CD14-positive monocyte (primary cell): ENCODE measurements at regions not wholly inside any gene's neighbourhood (a gene's known extent, or its start where the extent isn't known, plus 50 kb on each side); places are given as distances from the start of the nearest gene placed in this dataset.

Experiments
- DNase-seq, 3 donors: peaks; one replicate each; pipeline ENCODE4 v3.0.0-alpha.2; 2011 to 2022
- H2AFZ ChIP-seq: 2 replicates; pipeline ENCODE4 v1.6.0; 2012; ENCODE audit warnings: mild to moderate bottlenecking, low read depth, low read length, inconsistent platforms; ENCODE audit not compliant: insufficient read depth, poor library complexity, severe bottlenecking
- H3K27ac ChIP-seq, 2 donors: 1 replicate in 1 of 2; 2 replicates in 1 of 2; pipeline ENCODE4 v1.5.1; 2012 to 2013; ENCODE audit warnings: low read length in 2 of 2, control low read depth in 1 of 2, inconsistent platforms in 1 of 2, low read depth in 1 of 2, mild to moderate bottlenecking in 1 of 2
- H3K27me3 ChIP-seq, 2 donors: one replicate each; pipeline versions ENCODE4 v1.6.0 to v1.6.1; 2011 to 2013; ENCODE audit warnings: low read length in 2 of 2; ENCODE audit not compliant: control insufficient read depth in 2 of 2, insufficient read depth in 2 of 2
- H3K36me3 ChIP-seq, 2 donors: replicated peaks in 1 of 2; 1 replicate in 1 of 2; 2 replicates in 1 of 2; pipeline versions ENCODE4 v1.5.1 to v1.6.1; 2012 to 2013; ENCODE audit warnings: low read length in 2 of 2, control low read depth in 1 of 2, inconsistent platforms in 1 of 2, mild to moderate bottlenecking in 1 of 2; ENCODE audit not compliant: insufficient read depth in 2 of 2, control insufficient read depth in 1 of 2
- H3K4me1 ChIP-seq, 2 donors: 1 replicate in 1 of 2; 2 replicates in 1 of 2; pipeline versions ENCODE4 v1.5.1 to v1.6.1; 2012 to 2013; ENCODE audit warnings: low read length in 2 of 2, control low read depth in 1 of 2, inconsistent platforms in 1 of 2, mild to moderate bottlenecking in 1 of 2, moderate library complexity in 1 of 2; ENCODE audit not compliant: insufficient read depth in 2 of 2, control insufficient read depth in 1 of 2
- H3K4me2 ChIP-seq: replicated peaks from 2 replicates; pipeline ENCODE3; 2012; ENCODE audit warnings: low read length, moderate library complexity, mild to moderate bottlenecking; ENCODE audit not compliant: poor library complexity, severe bottlenecking; ENCODE audit errors: extremely low read depth
- H3K4me3 ChIP-seq, 3 experiments: fragments of 200-600 bp in 1 of 3; sonication (generic) in 1 of 3; replicated peaks in 1 of 3; 1 replicate in 2 of 3; 2 replicates in 1 of 3; pipeline ENCODE4 v1.5.1; 2011 to 2013; ENCODE audit warnings: low read length in 3 of 3, mild to moderate bottlenecking in 3 of 3, control low read depth in 2 of 3, low read depth in 2 of 3, inconsistent platforms in 1 of 3, moderate library complexity in 1 of 3
- H3K79me2 ChIP-seq: 2 replicates; pipeline ENCODE4 v1.6.0; 2012; ENCODE audit warnings: mild to moderate bottlenecking, control low read depth, inconsistent platforms, low read length, moderate library complexity; ENCODE audit not compliant: insufficient read depth
- H3K9ac ChIP-seq: 2 replicates; pipeline ENCODE4 v1.6.0; 2017; ENCODE audit warnings: low read length, mild to moderate bottlenecking; ENCODE audit not compliant: insufficient read depth, poor library complexity, severe bottlenecking
- H3K9me3 ChIP-seq, 2 donors: replicated peaks in 1 of 2; 1 replicate in 1 of 2; 2 replicates in 1 of 2; pipeline versions ENCODE4 v1.5.1 to v1.6.1; 2012 to 2013; ENCODE audit warnings: low read length in 2 of 2, control low read depth in 1 of 2; ENCODE audit not compliant: control insufficient read depth in 1 of 2, insufficient read depth in 1 of 2
- H4K20me1 ChIP-seq: 2 replicates; pipeline ENCODE4 v1.6.0; 2012; ENCODE audit warnings: mild to moderate bottlenecking, low read length, control low read depth, moderate library complexity; ENCODE audit not compliant: insufficient read depth
- H3K27ac Mint-ChIP-seq, 7 donors: one replicate each; pipeline ENCODE4 v1.8.0; 2020; ENCODE audit warnings: mild to moderate bottlenecking in 7 of 7, mixed read lengths in 7 of 7, moderate library complexity in 6 of 7, inconsistent platforms in 2 of 7
- H3K27me3 Mint-ChIP-seq, 3 donors: one replicate each; pipeline ENCODE4 v1.8.0; 2021 to 2022; ENCODE audit warnings: low read depth in 3 of 3, mild to moderate bottlenecking in 3 of 3, mixed read lengths in 3 of 3, moderate library complexity in 3 of 3, inconsistent platforms in 1 of 3
- H3K36me3 Mint-ChIP-seq, 2 donors: one replicate each; pipeline ENCODE4 v1.8.0; 2020; ENCODE audit warnings: mixed read lengths in 2 of 2, inconsistent platforms in 1 of 2, mild to moderate bottlenecking in 1 of 2
- H3K4me1 Mint-ChIP-seq: one replicate; pipeline ENCODE4 v1.8.0; 2020; ENCODE audit warnings: mild to moderate bottlenecking, mixed read lengths
- H3K4me3 Mint-ChIP-seq, 2 donors: one replicate each; pipeline ENCODE4 v1.8.0; 2020; ENCODE audit warnings: mild to moderate bottlenecking in 2 of 2, mixed read lengths in 2 of 2, moderate library complexity in 1 of 2
- H3K9me3 Mint-ChIP-seq, 7 donors: one replicate each; pipeline ENCODE4 v1.8.0; 2020 to 2022; ENCODE audit warnings: mixed read lengths in 7 of 7, mild to moderate bottlenecking in 6 of 7, moderate library complexity in 6 of 7, inconsistent platforms in 2 of 7
- WGBS: methylation state at CpG from one replicate; pipeline ENCODE4 v1.1.5; 2013; ENCODE audit warnings: missing lambda C conversion rate; ENCODE audit not compliant: insufficient coverage; 5-methylcytosine and 5-hydroxymethylcytosine counted together
- intact Hi-C, 2 donors: fragments of 100-400 bp; cut with micrococcal nuclease; formaldehyde crosslinking; loops; one replicate each; pipeline versions ENCODE4 v1.15.0 to v1.15.1; 2023
- TF ChIP-seq, protein P1 (sequence below): fragments of 200-600 bp; IDR thresholded peaks from one replicate; pipeline ENCODE4 v1.8.0; 2022; ENCODE audit warnings: antibody characterized with exemption, mild to moderate bottlenecking

DNA sequence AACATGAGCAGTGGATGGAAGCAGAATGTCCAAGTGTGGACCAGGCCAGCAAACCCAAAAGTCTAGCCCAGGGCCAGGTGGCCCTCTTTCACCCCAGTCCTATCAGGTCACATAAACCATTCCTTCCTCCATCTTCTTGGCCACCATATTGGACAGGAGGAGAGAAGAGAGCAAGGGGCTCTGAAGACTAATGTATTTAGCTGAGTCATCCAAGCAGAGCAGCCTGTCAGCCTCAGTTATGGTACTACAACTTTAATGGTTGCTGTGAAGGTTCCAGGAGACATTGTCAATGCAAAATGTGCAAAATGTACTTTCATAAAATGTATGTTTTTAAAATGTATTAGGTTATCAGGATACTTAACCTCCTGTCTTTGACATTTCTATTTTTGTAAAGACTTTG lies 159.5 kb downstream of the GPAM start:
- no peak overlapping the region for H3K9ac ChIP-seq
- Mint-ChIP-seq H3K9me3 (peaks cover 0 to 7% (median 3%) of the 10 kb centered on the region in 7 donors), H3K36me3 (no peaks in the 10 kb centered on the region), H3K4me1 (no peaks in the 10 kb centered on the region), H3K27ac (no peak overlapping the region), H3K4me3 (no peak overlapping the region), H3K27me3 (no peaks in the 10 kb centered on the region)
- no peak overlapping the region for H2AFZ ChIP-seq
- TF ChIP-seq, protein P1, sequence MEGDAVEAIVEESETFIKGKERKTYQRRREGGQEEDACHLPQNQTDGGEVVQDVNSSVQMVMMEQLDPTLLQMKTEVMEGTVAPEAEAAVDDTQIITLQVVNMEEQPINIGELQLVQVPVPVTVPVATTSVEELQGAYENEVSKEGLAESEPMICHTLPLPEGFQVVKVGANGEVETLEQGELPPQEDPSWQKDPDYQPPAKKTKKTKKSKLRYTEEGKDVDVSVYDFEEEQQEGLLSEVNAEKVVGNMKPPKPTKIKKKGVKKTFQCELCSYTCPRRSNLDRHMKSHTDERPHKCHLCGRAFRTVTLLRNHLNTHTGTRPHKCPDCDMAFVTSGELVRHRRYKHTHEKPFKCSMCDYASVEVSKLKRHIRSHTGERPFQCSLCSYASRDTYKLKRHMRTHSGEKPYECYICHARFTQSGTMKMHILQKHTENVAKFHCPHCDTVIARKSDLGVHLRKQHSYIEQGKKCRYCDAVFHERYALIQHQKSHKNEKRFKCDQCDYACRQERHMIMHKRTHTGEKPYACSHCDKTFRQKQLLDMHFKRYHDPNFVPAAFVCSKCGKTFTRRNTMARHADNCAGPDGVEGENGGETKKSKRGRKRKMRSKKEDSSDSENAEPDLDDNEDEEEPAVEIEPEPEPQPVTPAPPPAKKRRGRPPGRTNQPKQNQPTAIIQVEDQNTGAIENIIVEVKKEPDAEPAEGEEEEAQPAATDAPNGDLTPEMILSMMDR = no peak
- H3K27me3 ChIP-seq = no peaks in the 10 kb centered on the region
- H3K36me3 ChIP-seq = no peaks in the 10 kb centered on the region
- H3K4me2 ChIP-seq = no peak overlapping the region
- no peak overlapping the region for H3K4me3 ChIP-seq
- no peaks in the 10 kb centered on the region for H3K79me2 ChIP-seq
- H3K4me1 ChIP-seq = no peaks in the 10 kb centered on the region
- no peak for DNase-seq
- H3K9me3 ChIP-seq = peaks cover 0 to 19% of the 10 kb centered on the region in 2 donors
- no peaks in the 10 kb centered on the region for H4K20me1 ChIP-seq
- H3K27ac ChIP-seq = no peak overlapping the region
- intact Hi-C loops = no loop called here

DNA sequence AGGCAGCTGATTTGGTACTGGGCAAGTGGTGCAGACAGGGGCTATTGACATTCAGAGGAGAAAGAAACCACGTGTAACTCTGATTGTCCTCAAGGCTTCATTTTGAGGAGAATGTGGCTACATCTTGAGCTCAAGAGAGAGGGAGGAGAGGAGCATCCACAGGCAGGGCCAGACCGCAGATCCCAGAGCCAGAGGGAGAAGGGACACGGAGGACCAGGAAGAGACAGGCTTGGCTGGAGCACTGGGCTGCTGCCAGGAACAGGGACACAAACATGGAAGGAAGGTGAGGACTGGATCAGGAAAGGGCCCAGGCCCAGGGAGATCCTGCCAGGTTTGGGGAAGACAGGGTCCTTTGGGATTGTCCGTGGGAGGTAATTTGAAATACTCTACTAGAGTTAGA lies 158.3 kb downstream of the GPAM start:
- DNase-seq = no peak
- intact Hi-C loops = no loop called here
- Histone ChIP-seq H3K27me3 (no peaks in the 10 kb centered on the region), H3K36me3 (no peaks in the 10 kb centered on the region), H3K9ac (no peak overlapping the region), H3K79me2 (no peaks in the 10 kb centered on the region), H3K4me1 (no peaks in the 10 kb centered on the region), H2AFZ (no peak overlapping the region), H3K27ac (no peak overlapping the region), H3K4me2 (no peak overlapping the region), H3K9me3 (peaks cover 0 to 26% of the 10 kb centered on the region in 2 donors), H4K20me1 (no peaks in the 10 kb centered on the region), H3K4me3 (no peak overlapping the region)
- TF ChIP-seq, protein P1 = no peak
- Mint-ChIP-seq H3K36me3 (no peaks in the 10 kb centered on the region), H3K9me3 (peaks cover 0 to 7% (median 3%) of the 10 kb centered on the region in 7 donors), H3K4me1 (no peaks in the 10 kb centered on the region), H3K4me3 (no peak overlapping the region), H3K27me3 (no peaks in the 10 kb centered on the region), H3K27ac (no peak overlapping the region)
- 92% methylated on average over 3 of the region's 4 CpGs for WGBS
